T-helper 2 cell treated with Interferon-gamma antibody and Interleukin-4, amounts not matched to agents 100 ng/mL and 5 ng/mL, for 36 hours (primary cell): ENCODE measurements at regions not wholly inside any gene's neighbourhood (a gene's known extent, or its start where the extent isn't known, plus 50 kb on each side); places are given as distances from the start of the nearest gene placed in this dataset.

ENCODE experiments used
- intact Hi-C: fragments of 100-400 bp; cut with micrococcal nuclease; formaldehyde crosslinking; loops from one replicate; pipeline ENCODE4 v1.15.1; 2023

GRCh38 chr21:15151385-15152103 is 86.7 kb upstream of the NRIP1 start:
- intact Hi-C loops = no loop called here

- intact Hi-C loops = no loop called here
Measured at GRCh38 chr21:15152591-15152990, 87.8 kb upstream of the NRIP1 start.

- intact Hi-C loops = no loop called here
Measured at GRCh38 chr21:15159382-15160020, 94.7 kb upstream of the NRIP1 start.

- intact Hi-C loops = no loop called here
Measured at GRCh38 chr21:15160136-15160535, 95.3 kb upstream of the NRIP1 start.

- intact Hi-C loops = no loop called here
Measured at GRCh38 chr21:15162921-15163320, 98.1 kb upstream of the NRIP1 start.

- intact Hi-C loops = no loop called here
Measured at GRCh38 chr21:15164273-15164672, 99.5 kb upstream of the NRIP1 start.

- intact Hi-C loops = no loop called here
Measured at GRCh38 chr21:15164678-15165303, 100.0 kb upstream of the NRIP1 start.

GRCh38 chr21:15170614-15171013 is 105.8 kb upstream of the NRIP1 start:
- intact Hi-C loops = no loop called here

GRCh38 chr21:15171546-15171945 is 106.7 kb upstream of the NRIP1 start:
- intact Hi-C loops = no loop called here

GRCh38 chr21:15172963-15173362 is 108.2 kb upstream of the NRIP1 start:
- intact Hi-C loops = no loop called here

- intact Hi-C loops = no loop called here
Measured at GRCh38 chr21:15174923-15175322, 110.1 kb upstream of the NRIP1 start.

GRCh38 chr21:15182731-15183130 is 117.9 kb upstream of the NRIP1 start:
- intact Hi-C loops = no loop called here

- intact Hi-C loops = no loop called here
Measured at GRCh38 chr21:15183813-15184257, 119.0 kb upstream of the NRIP1 start.

GRCh38 chr21:15190412-15190811 is 125.6 kb upstream of the NRIP1 start:
- intact Hi-C loops = no loop called here

- intact Hi-C loops = no loop called here
Measured at GRCh38 chr21:15190837-15191236, 126.0 kb upstream of the NRIP1 start.

- intact Hi-C loops = no loop called here
Measured at GRCh38 chr21:15191342-15191741, 126.5 kb upstream of the NRIP1 start.

GRCh38 chr21:15192243-15192642 is 127.4 kb upstream of the NRIP1 start:
- intact Hi-C loops = no loop called here

- intact Hi-C loops = no loop called here
Measured at GRCh38 chr21:15193937-15194336, 129.1 kb upstream of the NRIP1 start.

- intact Hi-C loops = no loop called here
Measured at GRCh38 chr21:15195104-15195503, 130.3 kb upstream of the NRIP1 start.

GRCh38 chr21:15195768-15196167 is 131.0 kb upstream of the NRIP1 start:
- intact Hi-C loops = no loop called here

GRCh38 chr21:15197696-15198095 is 132.9 kb upstream of the NRIP1 start:
- intact Hi-C loops = no loop called here
